Right renal cortex interstitium (tissue), 3 donors: ENCODE measurements at regions not wholly inside any gene's neighbourhood (a gene's known extent, or its start where the extent isn't known, plus 50 kb on each side); places are given as distances from the start of the nearest gene placed in this dataset.

Experiments used
- DNase-seq, 3 donors: peaks; one replicate each; pipeline ENCODE4 v3.0.0-alpha.2; 2013; ENCODE audit warnings: low read depth in 3 of 3, low spot score in 2 of 3

- no peak for DNase-seq
Observed at GRCh38 chr14:100955201-100955600, 51.7 kb upstream of the RTL1 start.

- no peak for DNase-seq
Observed at GRCh38 chr14:100962494-100962893, 59.0 kb upstream of the RTL1 start.

- DNase-seq: no peak
Observed at GRCh38 chr14:100965296-100965695, 61.8 kb upstream of the RTL1 start.

- DNase-seq: no peak
Observed at GRCh38 chr14:100967178-100967577, 63.7 kb upstream of the RTL1 start.

- no peak for DNase-seq
Observed at GRCh38 chr14:100967930-100968329, 64.4 kb upstream of the RTL1 start.

GRCh38 chr14:100972118-100972897 lies 68.8 kb upstream of the RTL1 start:
- DNase-seq: no peak

GRCh38 chr14:100975671-100976070 lies 72.1 kb upstream of the RTL1 start:
- DNase-seq: no peak

GRCh38 chr14:100979079-100979478 lies 75.6 kb upstream of the RTL1 start:
- no peak for DNase-seq

GRCh38 chr14:100979780-100980179 lies 76.3 kb upstream of the RTL1 start:
- no peak for DNase-seq

- no peak for DNase-seq
Observed at GRCh38 chr14:100980823-100981222, 77.3 kb upstream of the RTL1 start.

GRCh38 chr14:100981809-100982208 lies 78.3 kb upstream of the RTL1 start:
- DNase-seq: no peak

- DNase-seq: no peak
Observed at GRCh38 chr14:100982353-100982752, 78.8 kb upstream of the RTL1 start.

- no peak for DNase-seq
Observed at GRCh38 chr14:100982762-100983161, 79.2 kb upstream of the RTL1 start.

- DNase-seq: no peak
Observed at GRCh38 chr14:100983710-100984109, 80.2 kb upstream of the RTL1 start.

GRCh38 chr14:100988011-100988410 lies 84.5 kb upstream of the RTL1 start:
- no peak for DNase-seq

- no peak for DNase-seq
Observed at GRCh38 chr14:100988411-100988900, 84.9 kb upstream of the RTL1 start.

- no peak for DNase-seq
Observed at GRCh38 chr14:100988956-100989355, 85.4 kb upstream of the RTL1 start.

GRCh38 chr14:100989924-100990323 lies 86.4 kb upstream of the RTL1 start:
- DNase-seq: no peak

- no peak for DNase-seq
Observed at GRCh38 chr14:100994082-100994481, 90.6 kb upstream of the RTL1 start.

- no peak for DNase-seq
Observed at GRCh38 chr14:100994756-100995330, 91.3 kb upstream of the RTL1 start.

- no peak for DNase-seq
Observed at GRCh38 chr14:101000711-101001250, 97.3 kb upstream of the RTL1 start.
